ENCODE measurements at regions not wholly inside any gene's neighbourhood (a gene's known extent, or its start where the extent isn't known, plus 50 kb on each side); places are given as distances from the start of the nearest gene placed in this dataset.
"Not testable (repeated sequence)": the region's sequence is repeated elsewhere in the genome, so short reads cannot be mapped to it uniquely, and the experiment has no call there.

DNA sequence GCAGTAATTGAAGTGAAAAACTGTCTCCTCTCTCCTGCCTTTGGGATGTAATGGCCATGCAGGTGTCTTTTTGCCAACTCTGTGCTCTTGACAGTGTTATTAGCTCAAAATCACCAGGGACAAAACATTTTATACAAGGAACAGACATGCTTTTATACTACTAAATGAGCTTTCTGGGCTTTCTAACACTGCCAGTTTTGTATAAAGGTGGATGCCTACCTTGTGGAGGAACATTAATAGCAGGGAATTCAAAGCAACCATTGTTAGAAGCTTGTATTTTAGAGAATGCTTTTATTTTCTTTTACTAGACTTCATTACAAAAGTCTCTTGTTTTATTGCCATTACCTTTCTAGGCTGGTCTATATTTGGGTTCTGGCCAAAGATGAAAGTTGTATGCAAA lies 54.7 kb upstream of the ARSJ start:
- DNase-seq: no peak

DNA sequence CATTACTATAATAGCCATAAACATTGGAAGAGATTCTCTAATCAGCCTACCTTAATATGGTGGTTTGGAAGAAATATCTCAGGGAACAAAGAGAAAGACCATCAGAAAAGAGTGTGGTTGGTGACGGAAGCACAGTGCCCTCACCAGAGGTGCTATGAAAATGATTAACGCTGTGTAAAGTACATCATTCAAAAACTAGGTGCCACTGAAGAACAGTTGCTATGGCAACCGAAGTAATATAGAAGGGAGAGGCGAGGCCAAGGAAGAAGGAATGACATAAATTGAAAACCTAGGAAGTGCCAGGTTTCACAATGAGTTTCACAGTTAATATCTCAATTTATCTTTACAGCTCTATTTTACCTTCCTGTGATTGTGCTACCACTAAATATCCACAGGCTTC lies 57.0 kb upstream of the ARSJ start:
- DNase-seq: no peak

DNA sequence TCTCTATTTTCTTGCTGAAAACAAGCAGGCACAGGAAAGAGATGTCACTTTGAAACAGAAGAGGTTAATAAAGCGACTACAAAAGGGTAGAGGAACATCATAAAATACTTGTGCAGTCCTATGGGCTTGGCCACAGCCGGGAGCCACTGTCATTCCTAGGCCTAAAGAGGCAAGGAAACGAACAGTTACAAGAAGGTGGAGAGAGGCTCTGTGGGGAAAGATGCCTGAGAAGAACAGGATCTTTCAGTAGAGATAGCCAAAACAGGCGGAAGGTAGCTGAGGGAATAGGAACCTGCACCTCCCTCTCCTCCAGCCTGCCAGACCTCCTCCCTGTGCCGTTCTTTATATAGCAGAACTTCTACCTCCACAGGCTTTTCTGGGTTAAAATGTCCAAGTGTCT lies 57.4 kb upstream of the ARSJ start:
- DNase-seq: no peak

DNA sequence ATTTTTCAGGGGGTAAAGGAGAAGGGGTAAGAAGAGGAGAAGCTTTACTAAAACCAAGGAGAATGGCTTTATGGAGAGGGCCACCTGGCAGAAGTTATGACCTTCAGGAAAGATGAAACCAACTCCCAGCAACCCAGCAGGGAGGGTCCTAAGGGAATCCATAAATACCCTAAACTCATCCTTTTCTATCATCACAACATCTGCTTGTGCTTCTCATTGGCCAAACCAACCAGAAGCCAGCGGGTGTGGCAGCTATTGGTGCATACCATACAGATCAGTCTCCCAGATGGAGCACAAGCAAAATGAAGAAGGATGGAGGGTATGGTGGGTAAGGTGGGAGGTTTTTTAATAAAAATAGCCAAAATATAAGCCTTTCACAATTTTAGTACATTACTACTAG lies 58.5 kb upstream of the ARSJ start:
- no peak for DNase-seq

DNA sequence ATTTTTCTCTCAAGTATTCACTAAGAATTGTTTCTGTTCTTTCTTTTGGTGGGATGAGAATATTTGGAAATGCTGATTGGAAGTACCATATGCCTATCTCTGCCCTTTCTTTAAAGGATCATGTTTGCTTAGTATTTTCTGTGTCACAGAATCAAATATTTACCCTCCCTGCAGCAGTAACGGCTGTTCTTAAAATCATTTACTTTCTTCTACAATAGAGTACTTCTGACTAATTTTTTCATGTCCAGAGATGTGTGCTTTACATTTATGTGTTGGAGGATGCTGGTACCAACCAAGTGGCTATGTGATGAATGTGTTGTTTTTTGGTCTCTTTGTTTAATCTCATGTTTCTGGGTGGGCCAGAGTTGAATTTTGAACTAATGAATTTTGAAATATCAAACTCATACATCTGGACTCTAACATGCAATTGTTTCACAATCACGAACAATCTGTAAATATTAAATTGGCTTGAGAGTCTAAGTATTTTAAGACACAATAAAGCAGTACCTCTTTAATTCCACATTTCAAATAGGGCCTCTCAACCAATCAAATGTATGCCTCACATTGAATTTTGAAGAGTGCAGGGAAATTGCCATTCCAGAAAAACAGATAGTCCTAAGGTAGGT lies 59.4 kb upstream of the ARSJ start:
- DNase-seq: no peak

DNA sequence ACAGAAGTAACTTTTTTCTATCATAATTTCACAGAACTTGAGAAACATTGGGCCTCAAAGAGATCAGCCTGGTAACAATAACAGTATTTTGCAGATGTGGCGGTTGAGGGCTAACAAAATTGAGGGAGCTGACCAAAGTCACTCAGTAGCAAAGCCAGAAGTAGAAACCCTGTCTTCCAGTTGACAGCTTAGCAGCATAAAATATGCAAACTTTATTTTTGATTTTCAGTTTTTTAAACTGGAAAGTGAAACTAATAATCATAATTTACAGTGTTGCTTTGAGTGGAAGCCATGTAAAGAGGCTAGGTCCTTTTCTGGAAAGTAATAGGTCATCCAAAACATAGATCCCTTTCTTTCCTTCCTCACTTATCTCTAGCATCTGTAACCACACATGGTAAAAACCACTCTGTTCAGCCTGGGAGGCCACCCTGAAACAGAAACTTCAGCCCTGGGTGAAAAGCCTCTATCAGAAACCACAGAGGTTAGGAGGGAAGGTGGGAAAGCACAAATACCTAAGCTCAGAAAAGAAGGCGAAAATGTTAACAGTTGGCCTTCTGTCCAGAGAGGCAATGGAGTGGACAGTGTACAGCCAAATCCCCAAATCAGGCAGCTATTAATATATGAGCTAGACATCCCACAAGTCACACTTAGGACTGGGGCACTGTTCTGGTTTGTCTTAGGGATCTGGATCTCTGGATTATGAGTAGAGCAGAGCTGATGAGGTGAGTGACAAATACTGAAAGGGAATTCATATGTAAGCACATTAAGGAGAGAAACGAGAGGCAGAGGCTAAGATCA lies 61.1 kb upstream of the ARSJ start:
- no peak for DNase-seq

DNA sequence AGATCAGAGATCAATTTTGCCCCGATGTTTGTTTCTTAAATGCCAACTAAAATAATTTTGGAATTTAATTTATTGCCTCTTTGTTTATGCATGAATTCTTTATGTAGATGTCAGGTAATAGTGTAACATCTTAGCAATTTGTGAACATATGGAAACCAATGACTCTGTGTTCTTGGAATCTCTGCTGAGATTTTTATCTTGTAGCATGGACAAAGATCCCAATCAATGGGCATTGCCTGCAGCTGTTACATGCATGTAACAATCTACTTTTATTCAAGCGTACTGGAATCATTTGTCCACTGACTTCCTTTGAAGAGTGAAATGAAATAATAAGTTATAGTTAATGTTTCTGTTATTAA lies 61.6 kb upstream of the ARSJ start:
- no peak for DNase-seq

DNA sequence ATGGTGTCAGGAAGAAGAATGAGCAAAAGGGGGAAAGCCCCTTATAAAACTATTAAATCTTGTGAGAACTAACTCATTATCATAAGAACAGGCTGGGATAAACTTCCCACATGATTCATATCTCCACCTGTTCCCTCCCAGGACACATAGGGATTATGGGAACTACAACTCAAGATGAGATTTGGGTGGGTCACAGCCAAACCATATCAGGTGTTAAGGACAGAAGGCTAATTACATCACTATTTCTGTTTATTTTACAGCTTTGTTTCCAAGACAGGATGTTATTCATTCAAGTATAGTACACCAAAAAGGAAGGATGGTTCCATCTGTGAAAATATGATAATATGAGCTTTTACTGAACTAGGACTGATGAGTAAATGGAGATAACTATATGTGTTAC lies 63.7 kb upstream of the ARSJ start:
- no peak for DNase-seq

DNA sequence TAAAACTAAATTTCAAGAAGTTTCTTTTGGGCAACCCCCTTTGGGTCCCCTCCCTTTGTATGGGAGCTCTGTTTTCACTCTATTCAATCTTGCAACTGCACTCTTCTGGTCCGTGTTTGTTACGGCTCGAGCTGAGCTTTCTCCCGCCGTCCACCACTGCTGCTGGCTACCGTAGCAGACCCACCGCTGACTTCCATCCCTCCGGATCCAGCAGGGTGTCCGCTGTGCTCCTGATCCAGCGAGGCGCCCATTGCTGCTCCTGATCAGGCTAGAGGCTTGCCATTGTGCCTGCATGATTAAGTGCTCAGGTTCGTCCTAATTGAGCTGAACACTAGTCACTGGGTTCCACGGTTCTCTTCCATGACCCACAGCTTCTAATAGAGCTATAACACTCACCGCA lies 64.9 kb upstream of the ARSJ start:
- DNase-seq: not testable (repeated sequence)

DNA sequence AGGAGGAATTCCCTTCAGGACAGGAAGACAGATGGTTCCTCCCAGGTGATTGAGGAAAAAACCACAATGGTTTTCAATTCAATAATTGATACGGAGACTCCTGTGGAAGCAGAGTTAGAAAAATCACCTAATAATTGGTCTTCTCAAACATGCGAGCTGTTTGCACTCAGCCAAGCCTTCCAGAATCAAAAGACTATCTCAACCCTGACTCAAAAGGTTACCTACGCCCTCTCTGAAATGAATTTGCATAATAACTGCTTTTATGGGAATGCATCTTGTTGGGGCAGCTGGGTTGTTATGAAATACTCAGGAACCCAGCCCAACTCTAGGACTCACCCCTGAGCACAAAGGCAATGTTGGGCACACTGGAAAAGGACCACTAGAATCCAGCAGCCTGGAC lies 66.9 kb upstream of the ARSJ start:
- no peak for DNase-seq

DNA sequence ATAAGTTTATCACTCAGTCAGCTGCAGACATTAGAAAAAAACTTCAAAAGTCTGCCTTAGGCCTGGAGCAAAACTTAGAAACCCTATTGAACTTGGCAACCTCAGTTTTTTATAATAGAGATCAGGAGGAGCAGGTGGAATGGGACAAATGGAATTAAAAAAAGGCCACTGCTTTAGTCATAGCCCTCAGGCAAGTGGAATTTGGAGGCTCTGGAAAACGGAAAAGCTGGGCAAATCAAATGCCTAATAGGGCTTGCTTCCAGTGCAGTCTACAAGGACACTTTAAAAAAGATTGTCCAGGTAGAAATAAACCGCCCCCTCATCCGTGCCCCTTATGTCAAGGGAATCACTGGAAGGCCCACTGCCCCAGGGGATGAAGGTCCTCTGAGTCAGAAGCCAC lies 68.7 kb upstream of the ARSJ start:
- DNase-seq: not testable (repeated sequence)

DNA sequence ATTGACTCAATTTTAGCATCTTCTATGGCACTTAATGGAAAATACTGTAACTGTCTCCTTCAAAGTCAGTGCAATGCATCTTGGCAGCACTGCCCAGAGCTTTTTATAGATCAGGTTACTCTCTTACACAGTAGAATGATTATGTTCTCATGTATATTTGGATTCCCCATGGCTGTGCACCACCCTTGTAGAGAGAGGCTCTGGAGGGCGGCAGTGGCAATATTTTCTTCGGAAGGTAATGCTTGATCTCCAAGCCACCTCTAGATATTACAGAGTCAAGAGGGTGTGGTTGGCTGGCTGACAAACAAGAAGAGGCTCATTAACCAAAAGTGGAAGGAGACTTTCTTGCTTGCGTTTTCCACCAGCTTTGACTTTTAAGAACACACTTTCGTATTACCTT lies 72.8 kb upstream of the ARSJ start:
- DNase-seq: peak; percentile 32

DNA sequence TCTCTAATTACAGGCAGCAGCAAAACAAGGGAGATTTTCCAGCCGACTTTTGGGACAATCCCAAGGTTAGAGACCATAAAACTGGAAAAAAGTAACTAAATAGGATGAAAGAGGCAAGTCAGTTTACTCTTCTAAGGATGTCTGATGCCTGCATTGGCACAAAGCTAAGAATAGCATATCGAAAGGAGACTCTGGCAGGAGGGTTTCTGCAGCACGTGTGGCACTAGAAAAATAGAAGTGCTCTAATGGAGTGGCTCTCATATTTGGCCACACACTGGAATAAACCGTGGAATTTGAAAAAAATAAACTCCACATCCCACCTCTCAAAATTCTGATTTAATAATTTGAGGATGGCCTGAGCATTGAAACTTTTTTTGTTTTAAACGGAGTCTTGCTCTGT lies 77.2 kb upstream of the ARSJ start:
- DNase-seq: no peak

DNA sequence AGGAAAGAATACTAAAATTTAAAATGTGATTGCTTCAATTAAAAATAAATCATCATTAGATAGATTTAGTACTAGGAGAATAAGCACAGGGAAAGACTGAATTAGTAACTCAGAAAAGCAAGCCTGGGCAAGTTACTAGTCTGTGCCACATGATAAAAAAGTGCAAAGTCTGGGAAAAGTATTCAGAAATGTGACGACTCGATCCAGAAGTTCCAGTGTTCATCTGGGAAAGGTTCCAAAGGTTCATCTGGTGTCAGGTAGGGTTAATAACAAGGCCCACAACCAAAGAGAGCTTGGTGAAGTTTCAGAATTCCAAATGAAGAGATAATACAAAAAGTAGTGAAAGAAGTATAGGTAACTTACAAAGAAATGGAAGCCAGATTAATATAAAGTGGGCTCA lies 78.3 kb upstream of the ARSJ start:
- no peak for DNase-seq

DNA sequence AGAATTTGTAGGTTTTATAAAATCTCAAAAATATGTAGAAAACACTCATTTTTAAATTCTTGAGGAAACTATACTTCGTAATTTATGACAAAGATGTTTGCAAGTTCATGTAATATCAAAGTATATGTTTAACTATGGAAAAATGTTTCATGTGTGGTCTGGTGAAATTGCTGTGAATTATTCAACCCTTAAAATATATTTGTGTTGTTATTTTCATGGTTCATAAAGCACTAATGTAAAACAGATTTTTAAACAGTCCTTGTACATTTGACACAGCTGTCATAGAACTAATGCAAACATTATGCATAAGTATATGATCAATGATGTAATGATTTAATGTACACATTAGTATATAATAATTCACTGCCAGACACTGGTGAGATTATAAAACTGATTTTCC lies 83.1 kb upstream of the ARSJ start:
- no peak for DNase-seq

DNA sequence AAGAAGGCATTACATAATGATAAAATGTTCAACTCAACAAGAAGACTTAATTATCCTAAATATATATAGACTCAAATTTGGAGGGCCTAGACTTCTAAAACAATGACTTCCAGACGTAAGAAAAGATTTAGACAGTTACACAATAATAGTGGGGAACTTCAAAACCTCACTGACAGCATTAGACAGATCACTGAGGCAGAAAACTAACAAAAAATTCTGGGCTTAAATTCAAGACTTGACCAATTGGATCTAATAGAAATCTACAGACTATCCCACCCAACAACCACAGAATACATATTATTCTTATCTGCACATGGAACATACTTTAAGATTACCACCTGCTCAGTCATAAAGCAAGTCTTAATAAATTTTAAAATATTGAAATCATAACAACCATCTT lies 93.3 kb upstream of the ARSJ start:
- DNase-seq: no peak

DNA sequence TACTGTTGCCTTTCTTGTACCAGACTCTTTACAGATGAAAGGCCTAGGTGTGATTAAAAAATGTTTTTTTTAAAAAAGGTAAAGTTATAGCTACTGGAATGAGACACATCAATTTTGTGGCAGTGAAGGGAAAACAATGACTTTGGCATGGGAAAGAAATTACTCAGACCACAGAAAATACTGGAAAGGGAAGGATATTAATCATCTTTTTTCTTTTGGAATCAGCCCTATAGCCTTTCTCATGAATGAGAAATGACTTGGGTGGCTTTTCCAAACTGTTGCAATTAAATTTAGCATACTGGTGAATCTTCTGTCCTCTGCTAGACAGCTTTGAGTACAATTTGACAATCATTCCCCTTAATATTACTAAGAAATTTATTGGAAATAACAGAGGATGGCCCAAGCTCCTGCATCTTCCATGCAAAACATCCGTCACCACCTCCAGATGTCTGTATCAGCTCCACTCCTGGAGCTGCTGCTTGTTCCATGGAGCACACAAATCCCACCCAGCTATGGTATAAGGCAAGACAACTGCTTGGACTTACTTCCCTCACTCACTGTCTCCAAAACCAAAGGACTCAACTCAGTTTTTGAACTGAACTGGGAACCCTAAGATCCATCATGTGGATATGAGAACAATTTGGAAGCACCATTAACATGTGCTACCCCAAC lies 97.6 kb upstream of the ARSJ start:
- DNase-seq: no peak

DNA sequence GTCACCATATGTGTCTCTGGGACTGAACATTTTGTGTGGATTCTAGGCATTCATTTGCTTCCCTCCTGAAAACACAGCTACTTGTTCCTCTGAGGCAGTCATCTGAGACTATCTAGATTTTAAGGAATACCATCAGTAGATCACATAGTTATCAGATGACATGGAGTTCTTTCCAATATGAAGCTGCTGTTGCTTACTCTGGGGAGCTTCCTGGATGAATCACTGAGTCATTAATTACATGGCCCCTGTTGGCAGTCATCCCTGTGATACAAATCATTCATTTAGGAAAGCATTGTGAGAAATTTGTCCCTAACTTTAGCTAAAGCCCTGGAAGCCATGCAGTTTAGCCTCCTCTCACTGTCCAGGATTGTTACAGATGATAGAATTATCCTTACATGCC lies 98.2 kb upstream of the ARSJ start:
- DNase-seq: no peak

DNA sequence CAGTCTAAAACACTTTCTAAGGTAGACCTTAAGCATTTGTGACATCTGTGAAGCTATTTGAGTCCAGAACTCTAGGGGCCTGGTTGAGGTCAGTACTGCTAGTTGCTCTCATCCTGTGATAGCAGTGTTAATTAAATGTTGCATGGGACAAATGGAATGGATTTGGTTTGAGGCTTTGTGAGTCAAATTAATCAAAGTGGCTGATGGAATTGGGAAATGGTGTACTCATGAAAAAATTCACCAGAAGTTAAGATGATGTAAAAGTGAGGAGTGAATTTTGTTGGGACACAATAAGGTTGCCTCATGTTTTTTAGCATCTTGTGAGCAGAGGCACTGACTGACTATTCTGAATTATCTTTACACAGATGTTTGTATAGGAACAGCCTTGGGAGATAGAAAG lies 99.2 kb upstream of the ARSJ start:
- DNase-seq: no peak

DNA sequence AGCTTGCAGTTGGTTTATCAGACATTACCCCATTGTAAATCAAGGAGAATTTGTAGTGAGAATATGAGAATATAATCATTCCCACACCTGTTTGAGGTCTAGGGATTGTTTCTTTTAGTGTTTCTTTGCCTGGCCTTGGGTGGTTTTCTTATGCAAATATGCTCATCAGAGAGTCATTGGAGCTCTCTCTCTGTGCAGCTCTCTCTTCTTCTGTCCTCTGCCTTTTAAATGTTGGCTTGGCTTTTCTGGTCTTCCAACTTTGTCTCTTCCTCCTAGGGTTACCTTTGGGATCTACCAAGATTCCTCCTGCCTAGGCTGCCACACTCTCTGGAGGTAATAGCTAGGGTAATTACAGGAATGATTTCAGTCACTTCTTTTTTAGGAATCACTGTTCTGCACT lies 102.3 kb upstream of the ARSJ start:
- DNase-seq: no peak

DNA sequence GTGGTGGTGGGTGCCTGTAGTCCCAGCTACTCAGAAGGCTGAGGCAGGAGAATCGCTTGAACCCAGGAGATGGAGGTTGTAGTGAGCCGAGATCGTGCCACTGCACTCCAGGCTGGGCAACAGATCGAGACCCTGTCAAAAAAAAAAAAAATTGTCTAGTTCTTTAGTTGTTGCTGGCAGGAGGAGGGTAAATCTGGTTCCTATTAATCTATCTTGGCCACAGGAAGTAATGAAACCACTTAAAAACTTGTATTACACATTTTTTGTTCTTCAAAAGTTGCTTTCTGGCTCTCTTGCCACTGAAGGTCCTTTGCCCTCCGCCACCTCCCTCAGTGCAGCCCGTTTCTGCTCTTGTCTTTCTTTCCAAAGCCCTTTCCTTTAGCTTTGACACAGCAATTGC lies 102.9 kb upstream of the ARSJ start:
- DNase-seq: no peak

DNA sequence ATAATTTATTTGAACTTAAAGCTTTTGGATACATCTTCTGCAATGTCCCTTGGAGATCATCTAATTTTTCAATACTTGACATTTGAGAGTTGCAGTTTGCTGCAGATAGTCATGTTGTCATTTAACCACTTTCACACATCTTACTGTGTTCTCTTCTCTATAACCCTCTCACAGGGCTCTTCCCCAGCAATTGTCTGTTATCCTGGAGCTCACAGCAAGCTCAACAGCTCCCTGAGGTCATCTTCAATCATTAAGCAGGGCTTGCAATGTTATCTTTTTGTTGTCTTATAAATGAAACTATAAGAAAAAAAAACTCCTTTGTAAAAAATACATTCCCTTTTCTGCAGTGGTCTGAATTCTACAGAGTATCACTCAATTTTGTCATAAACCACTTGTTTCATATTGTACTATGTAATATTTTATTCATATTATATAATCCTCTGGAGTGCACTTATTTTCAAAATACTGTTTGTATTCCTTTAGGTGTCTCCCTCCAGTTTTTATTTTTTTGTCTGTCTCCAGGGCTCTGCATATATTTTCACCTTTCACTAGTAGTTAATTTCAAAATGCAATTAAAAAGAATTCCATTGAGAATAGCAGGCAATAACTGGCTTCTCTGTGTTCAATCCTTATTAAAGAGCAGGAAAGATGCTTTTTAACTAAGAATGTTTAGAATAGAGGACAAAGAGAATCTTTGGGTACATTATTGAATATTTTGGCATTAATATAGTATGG lies 106.3 kb upstream of the ARSJ start:
- DNase-seq: no peak

DNA sequence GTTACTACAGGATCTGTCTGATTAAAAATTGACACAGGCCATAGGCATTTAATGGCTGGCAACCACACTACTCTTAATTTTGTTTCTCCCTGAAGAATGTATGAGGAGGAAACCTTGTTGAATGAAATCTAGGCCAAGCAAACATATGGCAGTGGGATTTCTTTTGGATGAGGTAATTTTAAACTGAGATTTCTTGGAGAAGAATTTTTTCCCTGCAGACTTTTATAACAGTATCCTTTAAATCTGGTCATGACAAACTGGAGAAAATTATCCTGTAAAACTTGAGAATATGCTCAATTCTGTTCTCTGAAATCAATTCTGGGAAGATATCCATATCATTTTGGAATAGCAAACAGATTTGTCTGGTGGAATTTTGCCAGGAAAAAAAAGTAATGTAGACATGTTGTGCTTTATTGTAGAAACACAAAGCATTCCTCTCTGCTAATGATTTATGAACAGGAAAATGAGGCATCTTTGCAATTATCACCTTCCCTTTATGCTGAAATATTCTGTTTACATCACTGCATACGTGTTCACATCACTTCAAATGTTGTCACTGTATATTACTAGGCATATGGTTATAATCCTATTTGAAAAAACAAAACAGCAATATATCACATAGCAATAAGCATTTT lies 108.3 kb upstream of the ARSJ start:
- DNase-seq: no peak

All from NCI-H187 treated with DMSO at 0.1 percent for 48 hours (cell line).